GM18508 (cell line): ENCODE measurements at regions not wholly inside any gene's neighbourhood (a gene's known extent, or its start where the extent isn't known, plus 50 kb on each side); places are given as distances from the start of the nearest gene placed in this dataset.

Experiments used
- ATAC-seq: cut with Tn5 transposase; IDR thresholded peaks from one replicate; pipeline ENCODE4 v1.9.1; 2021; ENCODE audit warnings: moderate number of reproducible peaks; ENCODE audit not compliant: insufficient read depth, unreplicated experiment

DNA sequence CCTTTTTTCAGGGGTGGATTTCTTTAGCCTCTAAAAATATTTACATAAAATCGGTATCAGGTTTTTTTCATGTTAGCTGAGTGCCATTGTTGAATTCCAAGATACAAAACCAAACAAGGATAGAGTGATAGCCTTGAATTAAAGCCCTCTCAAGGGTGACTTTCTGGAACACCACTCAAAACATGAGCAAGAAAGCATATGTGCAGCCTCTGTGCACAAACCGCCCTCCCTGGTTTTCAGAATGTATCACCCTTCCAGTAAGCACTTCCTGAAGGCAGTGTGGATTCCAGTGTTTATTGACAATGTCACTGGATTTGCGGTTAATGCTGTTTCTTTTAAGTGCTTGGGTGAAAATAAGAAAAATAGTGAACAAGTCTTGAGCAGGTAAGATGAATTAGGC is 597.7 kb downstream of the TMEM114 start:
- ATAC-seq = no peak

DNA sequence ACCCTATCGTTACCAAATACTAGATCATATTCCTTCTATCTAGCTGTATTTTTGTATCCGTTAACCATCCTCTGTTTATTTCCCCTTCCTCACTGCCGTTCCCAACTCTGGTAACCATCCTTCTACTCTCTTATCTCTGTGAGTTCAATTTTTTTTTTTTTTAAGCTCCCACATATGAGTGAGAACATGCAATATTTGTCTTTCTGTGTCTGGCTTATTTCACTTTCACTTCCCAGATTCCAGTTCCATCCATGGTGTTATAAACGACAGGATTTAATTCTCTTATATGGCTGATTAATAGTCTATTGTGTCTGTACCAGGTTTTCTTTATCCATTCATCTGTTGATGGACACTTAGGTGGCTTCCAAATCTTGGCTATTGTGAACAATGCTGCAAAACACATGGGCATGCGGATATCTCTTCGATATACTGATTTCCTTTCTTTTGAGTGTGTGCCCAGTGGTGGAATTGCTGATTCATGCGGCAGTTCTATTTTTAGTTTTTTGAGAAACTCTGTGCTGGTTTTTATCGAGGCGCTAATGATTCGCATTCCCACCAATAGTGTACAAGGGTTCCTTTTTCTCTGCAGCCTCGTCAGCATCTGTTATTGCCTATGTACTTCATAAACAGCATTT is 599.6 kb downstream of the TMEM114 start:
- no peak for ATAC-seq

DNA sequence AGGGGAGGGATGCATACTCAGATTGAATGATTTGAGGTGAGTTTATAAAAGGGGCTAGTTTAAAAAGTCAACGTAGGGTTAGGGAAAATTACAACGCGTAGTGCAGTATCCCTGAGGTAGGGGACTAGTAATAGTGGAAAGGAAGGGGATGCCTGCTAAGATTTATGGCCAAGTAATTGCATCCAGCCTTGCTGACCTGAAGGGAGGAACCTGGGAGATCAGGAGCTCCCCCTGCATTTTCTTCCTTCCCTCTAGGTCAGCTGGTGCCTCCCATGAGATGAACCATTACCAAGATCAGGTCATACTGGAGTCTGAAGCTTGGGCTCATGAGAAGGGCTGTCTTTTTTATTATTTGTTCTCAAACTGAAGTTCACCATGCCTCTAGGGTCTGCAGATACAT is 606.6 kb downstream of the TMEM114 start:
- ATAC-seq = no peak

GRCh38 chr16:7980133-7980483 is 610.2 kb downstream of the TMEM114 start:
- no peak for ATAC-seq

DNA sequence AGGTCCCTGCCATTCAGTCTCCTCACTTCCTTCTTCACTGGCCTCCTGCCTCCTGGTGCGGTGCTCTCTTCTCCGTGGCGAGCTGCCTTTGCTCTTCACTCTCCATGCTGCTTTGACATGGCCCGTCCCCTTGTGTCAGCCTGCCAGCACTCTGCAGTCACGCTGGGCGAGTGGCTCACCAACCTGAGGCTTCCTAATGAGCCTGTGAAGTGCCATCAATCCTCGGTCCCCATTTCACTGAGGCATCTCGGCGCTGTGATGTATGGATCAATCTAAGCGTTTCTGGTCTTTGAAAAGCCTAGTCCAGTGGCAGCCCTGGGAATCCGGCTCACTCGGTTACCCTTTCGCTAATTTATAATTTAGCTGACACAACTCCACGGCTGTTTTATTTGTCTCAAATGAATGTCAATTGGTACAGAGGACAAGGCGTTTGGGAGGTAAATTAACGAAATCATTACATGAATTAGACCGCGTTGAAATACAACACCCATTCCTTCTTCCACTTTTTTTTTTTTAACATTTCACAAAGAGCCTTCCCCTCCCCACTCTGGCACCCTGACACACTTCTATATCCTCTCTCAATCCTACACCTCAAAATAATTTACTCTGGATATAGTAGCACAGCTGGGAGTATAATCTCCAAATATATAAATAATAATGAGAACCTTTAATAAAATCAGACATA is 610.7 kb downstream of the TMEM114 start:
- no peak for ATAC-seq

DNA sequence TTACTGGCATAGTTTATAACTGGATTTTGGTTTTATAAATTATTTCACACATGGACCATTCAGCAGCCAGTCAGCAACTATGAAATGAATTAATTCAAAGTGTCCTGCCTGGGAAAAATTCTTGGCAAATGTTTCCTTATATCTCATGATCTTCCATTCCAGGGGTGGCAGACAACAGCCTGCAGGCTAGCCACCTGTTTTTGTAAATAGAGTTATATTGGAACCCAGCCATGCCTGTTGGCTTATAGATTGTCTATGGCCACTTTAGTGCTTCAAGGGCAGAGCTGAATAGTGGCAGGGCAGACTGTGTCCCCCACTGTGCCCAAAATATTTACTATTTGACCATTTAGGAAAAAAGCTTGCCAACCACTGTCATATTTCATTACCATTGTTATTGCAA is 613.7 kb downstream of the TMEM114 start:
- ATAC-seq = no peak

GRCh38 chr16:7976125-7976524 is 614.2 kb downstream of the TMEM114 start:
- no peak for ATAC-seq

GRCh38 chr16:7967996-7968509 is 622.3 kb downstream of the TMEM114 start:
- no peak for ATAC-seq

- no peak for ATAC-seq
These were observed 625.6 kb downstream of the TMEM114 start for GRCh38 chr16:7964744-7965143.

- ATAC-seq = no peak
These were observed 626.1 kb downstream of the TMEM114 start for GRCh38 chr16:7964167-7964566.

DNA sequence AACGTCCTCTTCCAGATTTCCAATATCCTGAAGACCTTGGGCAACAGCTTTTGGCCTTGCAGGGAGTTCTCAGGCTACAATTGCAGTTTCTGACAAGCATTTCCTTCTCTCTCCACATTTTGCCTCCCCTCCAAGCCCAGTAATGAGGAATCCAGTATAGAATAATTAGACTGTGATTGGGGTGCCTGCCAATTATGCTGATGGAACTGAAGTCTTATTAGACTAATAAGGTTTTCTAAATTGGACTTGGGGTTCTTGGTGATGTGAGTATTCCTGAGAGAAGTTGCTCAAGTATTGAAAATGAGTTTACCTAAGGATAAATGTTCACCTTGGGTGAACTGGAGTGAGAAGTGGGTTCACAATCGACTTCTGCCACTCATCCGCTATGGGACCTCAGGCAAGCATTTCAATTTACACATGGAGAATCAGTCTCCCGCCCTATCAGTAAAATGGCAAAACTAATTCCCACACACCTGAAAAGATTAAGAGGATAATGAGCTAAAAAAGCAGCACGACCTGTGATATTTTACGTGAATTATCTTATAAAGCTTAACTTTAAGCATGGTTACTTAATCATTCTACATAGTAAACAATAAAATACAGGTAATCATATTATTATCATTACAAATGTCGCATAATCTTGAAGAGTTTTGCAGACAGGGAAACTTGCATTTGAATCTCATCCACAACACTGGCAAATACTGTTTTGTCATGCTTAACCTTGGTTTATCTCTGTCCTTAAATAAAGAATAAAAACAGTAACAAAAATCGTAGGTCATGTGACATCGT is 628.0 kb downstream of the TMEM114 start:
- no peak for ATAC-seq

- no peak for ATAC-seq
These were observed 624.5 kb downstream of the RBFOX1 start for GRCh38 chr16:7957151-7957550.

- ATAC-seq = no peak
These were observed 620.7 kb downstream of the RBFOX1 start for GRCh38 chr16:7953360-7953759.

DNA sequence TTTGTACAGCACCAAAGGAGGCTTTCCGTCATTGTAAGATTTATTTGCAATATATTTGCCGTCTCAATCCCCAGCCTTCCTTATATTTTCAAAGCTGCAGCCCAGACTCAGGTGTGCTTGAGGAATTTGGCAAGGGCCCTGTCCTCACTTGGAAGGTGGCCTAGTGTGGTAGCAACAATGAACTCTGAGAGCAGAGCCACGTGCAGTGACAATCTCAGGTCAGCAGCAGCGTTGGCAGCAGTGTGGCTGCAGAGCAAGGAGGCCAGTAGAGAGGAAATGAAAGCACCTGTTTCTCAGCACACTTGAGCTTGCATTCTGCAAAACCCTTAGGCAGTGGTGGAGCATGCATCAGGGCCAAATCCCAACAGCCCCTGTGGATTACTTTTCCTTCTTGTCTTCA is 613.5 kb downstream of the RBFOX1 start:
- ATAC-seq = no peak

DNA sequence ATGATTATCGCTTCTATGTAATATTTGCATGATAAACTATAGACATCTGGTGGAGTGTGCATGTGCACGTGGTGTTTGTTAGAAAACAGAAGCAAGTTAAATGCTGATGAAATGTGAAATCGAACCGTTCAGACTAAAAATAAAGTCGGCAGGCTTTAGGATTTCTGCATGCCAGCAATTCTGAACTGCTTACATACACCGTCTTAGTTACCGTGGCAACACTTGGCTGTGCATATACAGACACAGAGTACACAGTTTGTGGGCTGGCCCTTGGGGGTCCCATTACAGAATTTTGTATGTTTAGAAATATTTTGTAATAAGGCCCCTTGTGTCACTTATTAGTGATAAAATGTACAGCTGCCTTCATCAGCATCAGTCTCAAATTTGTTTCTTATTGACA is 605.5 kb downstream of the RBFOX1 start:
- no peak for ATAC-seq

- no peak for ATAC-seq
These were observed 588.7 kb downstream of the RBFOX1 start for GRCh38 chr16:7921345-7921744.

DNA sequence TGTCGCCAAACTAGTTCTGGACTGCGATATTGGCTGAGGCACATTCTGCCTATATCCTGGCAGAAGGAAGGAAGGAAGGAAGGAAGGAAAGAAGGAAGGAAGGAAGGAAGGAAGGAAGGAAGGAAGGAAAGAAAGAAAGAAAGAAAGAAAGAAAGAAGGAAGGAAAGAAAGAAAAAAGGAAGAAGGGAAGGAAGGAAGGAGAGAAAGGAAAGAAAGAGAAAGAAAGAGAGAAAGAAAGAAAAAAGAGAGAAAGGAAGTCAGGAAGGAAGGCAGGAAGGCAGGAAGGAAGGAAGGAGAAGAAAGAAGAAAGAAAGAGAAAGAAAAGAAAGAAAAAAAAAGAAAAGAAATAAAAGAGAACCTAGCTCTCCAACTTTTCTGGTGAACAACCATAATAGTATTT is 587.1 kb downstream of the RBFOX1 start:
- ATAC-seq = no peak

- ATAC-seq = no peak
These were observed 582.1 kb downstream of the RBFOX1 start for GRCh38 chr16:7914748-7915147.

- no peak for ATAC-seq
These were observed 579.5 kb downstream of the RBFOX1 start for GRCh38 chr16:7912132-7912531.

- no peak for ATAC-seq
These were observed 577.5 kb downstream of the RBFOX1 start for GRCh38 chr16:7910116-7910515.

- no peak for ATAC-seq
These were observed 555.8 kb downstream of the RBFOX1 start for GRCh38 chr16:7888411-7888810.
